Mesendoderm (in vitro differentiated cells): ENCODE measurements at regions not wholly inside any gene's neighbourhood (a gene's known extent, or its start where the extent isn't known, plus 50 kb on each side); places are given as distances from the start of the nearest gene placed in this dataset.
"Not testable (repeated sequence)": the region's sequence is repeated elsewhere in the genome, so short reads cannot be mapped to it uniquely, and the experiment has no call there.

Experiments
- DNase-seq: peaks from one replicate; pipeline ENCODE4 v3.0.0; 2013
- H2AK5ac ChIP-seq: 2 replicates; pipeline ENCODE4 v1.6.1; 2013; ENCODE audit warnings: low read length, inconsistent platforms
- H2BK120ac ChIP-seq: 2 replicates; pipeline ENCODE4 v1.6.1; 2013; ENCODE audit warnings: low read depth, mild to moderate bottlenecking, low read length, moderate library complexity, mixed read lengths
- H2BK15ac ChIP-seq: replicated peaks from 2 replicates; pipeline ENCODE4 v1.6.1; 2013; ENCODE audit warnings: low read depth, mild to moderate bottlenecking, moderate library complexity
- H2BK5ac ChIP-seq: 2 replicates; pipeline ENCODE4 v1.6.1; 2013; ENCODE audit warnings: low read length, inconsistent platforms
- H3K18ac ChIP-seq: 2 replicates; pipeline ENCODE4 v1.6.1; 2013; ENCODE audit warnings: mild to moderate bottlenecking, low read length, mixed read lengths
- H3K23ac ChIP-seq: one replicate; pipeline ENCODE4 v1.6.1; 2013; ENCODE audit warnings: low read length
- H3K27ac ChIP-seq: 2 replicates; pipeline ENCODE4 v1.5.1; 2013; ENCODE audit warnings: low read depth, mild to moderate bottlenecking, inconsistent platforms, low read length, moderate library complexity
- H3K27me3 ChIP-seq: 2 replicates; pipeline ENCODE4 v1.6.1; 2013; ENCODE audit warnings: low read length, control low read depth, mild to moderate bottlenecking, inconsistent platforms; ENCODE audit not compliant: insufficient read depth, poor library complexity
- H3K36me3 ChIP-seq: 2 replicates; pipeline ENCODE4 v1.6.1; 2013; ENCODE audit warnings: low read length, inconsistent platforms; ENCODE audit not compliant: control insufficient read depth, insufficient read depth
- H3K4ac ChIP-seq: one replicate; pipeline ENCODE4 v1.6.1; 2013; ENCODE audit warnings: low read depth, mild to moderate bottlenecking, low read length, moderate library complexity
- H3K4me1 ChIP-seq: 2 replicates; pipeline ENCODE4 v1.6.1; 2013; ENCODE audit warnings: low read depth, low read length, inconsistent platforms; ENCODE audit not compliant: control insufficient read depth
- H3K4me2 ChIP-seq: 2 replicates; pipeline ENCODE4 v1.6.1; 2013; ENCODE audit warnings: low read length
- H3K4me3 ChIP-seq: 2 replicates; pipeline ENCODE4 v1.5.1; 2013; ENCODE audit warnings: mild to moderate bottlenecking, low read length
- H3K56ac ChIP-seq: one replicate; pipeline ENCODE4 v1.6.1; 2013; ENCODE audit warnings: low read length
- H3K79me1 ChIP-seq: 2 replicates; pipeline ENCODE4 v1.6.1; 2013; ENCODE audit warnings: low read length, inconsistent platforms
- H3K79me2 ChIP-seq: 2 replicates; pipeline ENCODE4 v1.6.1; 2013; ENCODE audit warnings: mild to moderate bottlenecking, low read length; ENCODE audit not compliant: control insufficient read depth, insufficient read depth
- H3K9ac ChIP-seq: 2 replicates; pipeline ENCODE4 v1.6.1; 2013; ENCODE audit warnings: low read length, inconsistent platforms
- H4K5ac ChIP-seq: one replicate; pipeline ENCODE4 v1.6.1; 2013; ENCODE audit warnings: low read length
- H4K8ac ChIP-seq: one replicate; pipeline ENCODE4 v1.6.1; 2013; ENCODE audit warnings: low read depth, mild to moderate bottlenecking, control low read depth, low read length, moderate library complexity
- WGBS: extraction: QIAGEN DNeasy Blood & Tissue Kit; methylation state at CpG from one replicate; pipeline ENCODE4 v1.1.7; 2013; ENCODE audit warnings: low lambda C conversion rate, missing lambda C conversion rate; ENCODE audit not compliant: insufficient coverage; ENCODE audit errors: extremely low coverage; 5-methylcytosine and 5-hydroxymethylcytosine counted together

DNA sequence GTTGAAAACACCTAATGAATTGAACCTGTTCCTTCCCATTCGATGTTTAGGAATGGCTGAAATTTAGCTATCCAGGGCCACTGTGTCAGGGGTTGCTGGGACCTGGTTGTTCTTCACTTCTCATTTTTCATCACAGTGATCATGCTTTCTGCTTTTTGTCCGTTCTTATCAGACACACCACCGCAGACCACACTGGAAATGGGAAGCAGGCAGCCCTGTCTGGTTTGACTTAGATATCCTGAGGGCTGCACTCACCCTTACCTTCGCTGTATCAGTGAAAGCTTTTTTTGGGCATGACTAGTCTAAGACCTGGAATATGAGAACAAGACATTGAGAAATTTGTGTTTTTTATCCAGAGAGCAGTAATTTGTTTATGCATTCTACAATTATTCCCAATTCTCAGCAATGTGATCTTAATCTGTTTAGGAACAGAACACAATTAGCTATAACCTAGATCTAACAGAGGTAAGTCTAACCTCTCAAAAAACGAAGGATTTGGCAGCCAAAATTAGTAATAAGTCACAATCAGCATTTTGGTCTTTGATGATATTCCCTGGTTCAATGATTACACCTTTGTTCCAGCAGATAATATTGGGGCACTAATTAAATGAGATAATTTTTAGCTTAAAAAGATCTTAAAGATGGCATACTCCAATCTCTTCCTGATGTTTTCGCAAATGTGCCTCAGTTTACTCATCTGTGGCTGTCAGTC, 126.0 kb upstream of the GOT2 start:
- no peaks in the 10 kb centered on the region for H3K79me2 ChIP-seq
- WGBS: no CpG with 5 or more reads among the region's 6 CpGs
- H3K56ac ChIP-seq: no peak overlapping the region
- H3K4me2 ChIP-seq: no peak overlapping the region
- no peak overlapping the region for H3K23ac ChIP-seq
- no peak overlapping the region for H2AK5ac ChIP-seq
- H4K8ac ChIP-seq: no peak overlapping the region
- no peak for DNase-seq
- H3K27me3 ChIP-seq: no peaks in the 10 kb centered on the region
- H2BK15ac ChIP-seq: peak overlapping the region; percentile 45
- H3K27ac ChIP-seq: no peak overlapping the region
- no peaks in the 10 kb centered on the region for H3K36me3 ChIP-seq
- H3K4ac ChIP-seq: no peak overlapping the region
- no peak overlapping the region for H2BK120ac ChIP-seq
- H3K4me1 ChIP-seq: peaks cover 8% of the 10 kb centered on the region
- H2BK5ac ChIP-seq: no peak overlapping the region
- no peak overlapping the region for H3K9ac ChIP-seq
- no peak overlapping the region for H3K18ac ChIP-seq
- H4K5ac ChIP-seq: no peak overlapping the region
- H3K4me3 ChIP-seq: no peak overlapping the region
- no peaks in the 10 kb centered on the region for H3K79me1 ChIP-seq

GRCh38 chr16:58858577-58858976, 124.5 kb upstream of the GOT2 start:
- not testable (repeated sequence) for H3K4me2 ChIP-seq, H3K79me1 ChIP-seq, DNase-seq, H3K18ac ChIP-seq, H2BK15ac ChIP-seq, H3K4me1 ChIP-seq, H3K4ac ChIP-seq, H2BK120ac ChIP-seq, H2AK5ac ChIP-seq, H3K27ac ChIP-seq, H2BK5ac ChIP-seq, H3K4me3 ChIP-seq, H3K56ac ChIP-seq, H3K23ac ChIP-seq, H3K79me2 ChIP-seq, H4K8ac ChIP-seq, H3K36me3 ChIP-seq, H4K5ac ChIP-seq, H3K9ac ChIP-seq, H3K27me3 ChIP-seq

- peak overlapping the region; percentile 19 for H3K56ac ChIP-seq
- no peak overlapping the region for H2BK120ac ChIP-seq
- peak overlapping the region; percentile 14 for H2BK5ac ChIP-seq
- H2BK15ac ChIP-seq: no peak overlapping the region
- no peak overlapping the region for H3K18ac ChIP-seq
- DNase-seq: no peak
- no peak overlapping the region for H3K4me2 ChIP-seq
- no CpG with 5 or more reads among the region's 5 CpGs for WGBS
- H4K5ac ChIP-seq: no peak overlapping the region
- H3K9ac ChIP-seq: no peak overlapping the region
- H3K4me1 ChIP-seq: no peaks in the 10 kb centered on the region
- no peak overlapping the region for H3K4me3 ChIP-seq
- no peaks in the 10 kb centered on the region for H3K27me3 ChIP-seq
- no peak overlapping the region for H3K27ac ChIP-seq
- H2AK5ac ChIP-seq: no peak overlapping the region
- no peak overlapping the region for H4K8ac ChIP-seq
- no peak overlapping the region for H3K23ac ChIP-seq
- no peaks in the 10 kb centered on the region for H3K79me1 ChIP-seq
- no peaks in the 10 kb centered on the region for H3K36me3 ChIP-seq
- no peak overlapping the region for H3K4ac ChIP-seq
- no peaks in the 10 kb centered on the region for H3K79me2 ChIP-seq
These were observed 121.3 kb upstream of the GOT2 start for GRCh38 chr16:58855291-58855863.

GRCh38 chr16:58853854-58854791, 120.0 kb upstream of the GOT2 start:
- peak; percentile 38 for DNase-seq
- Histone ChIP-seq H3K27ac (no peak overlapping the region), H4K8ac (no peak overlapping the region), H3K79me2 (no peaks in the 10 kb centered on the region), H3K56ac (no peak overlapping the region), H3K18ac (no peak overlapping the region), H3K79me1 (no peaks in the 10 kb centered on the region), H4K5ac (no peak overlapping the region), H3K27me3 (no peaks in the 10 kb centered on the region), H2BK5ac (no peak overlapping the region), H2AK5ac (no peak overlapping the region), H3K4me3 (no peak overlapping the region), H3K36me3 (no peaks in the 10 kb centered on the region), H3K4me2 (no peak overlapping the region), H3K4ac (no peak overlapping the region), H2BK120ac (no peak overlapping the region), H2BK15ac (no peak overlapping the region), H3K23ac (no peak overlapping the region), H3K9ac (no peak overlapping the region), H3K4me1 (no peaks in the 10 kb centered on the region)
- no CpG with 5 or more reads among the region's 6 CpGs for WGBS

DNA sequence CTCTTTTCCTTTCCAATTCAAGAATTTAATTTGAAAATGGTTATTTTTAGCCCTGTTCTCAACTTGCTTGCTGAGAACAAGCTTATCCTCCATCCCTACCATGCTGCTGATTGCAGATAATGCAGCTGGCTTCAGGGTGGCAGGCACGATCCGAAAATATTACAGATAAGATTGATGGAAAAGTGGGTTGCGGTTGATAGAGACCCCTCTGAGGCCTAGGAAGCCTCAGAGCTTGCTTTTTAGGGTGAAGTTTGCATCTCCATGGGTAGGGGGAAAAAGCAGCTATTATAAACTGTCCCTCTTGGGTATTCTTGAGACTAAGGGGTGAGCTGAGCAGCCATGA, 116.5 kb upstream of the GOT2 start:
- WGBS: no CpG with 5 or more reads among the region's 3 CpGs
- no peak overlapping the region for H3K23ac ChIP-seq
- H3K4ac ChIP-seq: peak overlapping the region; percentile 36
- peak overlapping the region; percentile 40 for H2BK5ac ChIP-seq
- H3K9ac ChIP-seq: no peak overlapping the region
- H3K4me1 ChIP-seq: peaks cover 2% of the 10 kb centered on the region
- no peak overlapping the region for H3K56ac ChIP-seq
- H2BK15ac ChIP-seq: no peak overlapping the region
- no peak overlapping the region for H4K8ac ChIP-seq
- no peak overlapping the region for H2BK120ac ChIP-seq
- no peaks in the 10 kb centered on the region for H3K79me1 ChIP-seq
- no peaks in the 10 kb centered on the region for H3K36me3 ChIP-seq
- no peak overlapping the region for H2AK5ac ChIP-seq
- H3K79me2 ChIP-seq: no peaks in the 10 kb centered on the region
- H4K5ac ChIP-seq: no peak overlapping the region
- H3K27me3 ChIP-seq: no peaks in the 10 kb centered on the region
- DNase-seq: peak; percentile 41
- peak overlapping the region; percentile 70 for H3K18ac ChIP-seq
- no peak overlapping the region for H3K27ac ChIP-seq
- H3K4me3 ChIP-seq: no peak overlapping the region
- H3K4me2 ChIP-seq: no peak overlapping the region
